NCI-H2029 (cell line): ENCODE measurements at regions not wholly inside any gene's neighbourhood (a gene's known extent, or its start where the extent isn't known, plus 50 kb on each side); places are given as distances from the start of the nearest gene placed in this dataset.
A peak's percentile ranks its signal among the peaks of the same experiment; 100 is the strongest.

ENCODE experiments used
- DNase-seq: peaks from one replicate; lab custom pipeline; 2025; lab: John Stamatoyannopoulos, UW

GRCh38 chr10:111203615-111204014 is 126.8 kb downstream of the ADRA2A start:
- no peak for DNase-seq

- no peak for DNase-seq
Observed at GRCh38 chr10:111204838-111205237, 128.0 kb downstream of the ADRA2A start.

GRCh38 chr10:111206521-111206920 is 129.7 kb downstream of the ADRA2A start:
- DNase-seq = no peak

- peak; percentile 11 for DNase-seq
Observed at GRCh38 chr10:111207500-111207899, 130.7 kb downstream of the ADRA2A start.

GRCh38 chr10:111208951-111209350 is 132.1 kb downstream of the ADRA2A start:
- DNase-seq = no peak

GRCh38 chr10:111209692-111210091 is 132.9 kb downstream of the ADRA2A start:
- DNase-seq = no peak

- DNase-seq = no peak
Observed at GRCh38 chr10:111211241-111211640, 134.4 kb downstream of the ADRA2A start.

- DNase-seq = no peak
Observed at GRCh38 chr10:111211706-111212105, 134.9 kb downstream of the ADRA2A start.

GRCh38 chr10:111221682-111222480 is 145.1 kb downstream of the ADRA2A start:
- no peak for DNase-seq

GRCh38 chr10:111222961-111223360 is 146.1 kb downstream of the ADRA2A start:
- DNase-seq = no peak

GRCh38 chr10:111231779-111232178 is 154.9 kb downstream of the ADRA2A start:
- no peak for DNase-seq

- DNase-seq = no peak
Observed at GRCh38 chr10:111233439-111233838, 156.6 kb downstream of the ADRA2A start.

GRCh38 chr10:111234234-111234913 is 157.5 kb downstream of the ADRA2A start:
- no peak for DNase-seq

- DNase-seq = no peak
Observed at GRCh38 chr10:111234914-111235302, 158.1 kb downstream of the ADRA2A start.

- no peak for DNase-seq
Observed at GRCh38 chr10:111240348-111240747, 163.5 kb downstream of the ADRA2A start.

- DNase-seq = no peak
Observed at GRCh38 chr10:111243126-111243525, 166.3 kb downstream of the ADRA2A start.

GRCh38 chr10:111246136-111246535 is 169.3 kb downstream of the ADRA2A start:
- DNase-seq = no peak

- no peak for DNase-seq
Observed at GRCh38 chr10:111246814-111247452, 170.1 kb downstream of the ADRA2A start.

- no peak for DNase-seq
Observed at GRCh38 chr10:111247781-111248389, 171.1 kb downstream of the ADRA2A start.

- DNase-seq = peak; percentile 67
Observed at GRCh38 chr10:111249925-111250324, 173.1 kb downstream of the ADRA2A start.

- no peak for DNase-seq
Observed at GRCh38 chr10:111261081-111261615, 184.3 kb downstream of the ADRA2A start.

- DNase-seq = peak; percentile 31
Observed at GRCh38 chr10:111265341-111265740, 188.5 kb downstream of the ADRA2A start.
